Tongue (tissue), 1 donor: ENCODE measurements at regions not wholly inside any gene's neighbourhood (a gene's known extent, or its start where the extent isn't known, plus 50 kb on each side); places are given as distances from the start of the nearest gene placed in this dataset.

ENCODE experiments used
- DNase-seq: peaks from one replicate; pipeline ENCODE4 v3.0.0-alpha.2; 2015

- DNase-seq: peak; percentile 48
Observed at GRCh38 chr18:46324087-46324955, 220.1 kb downstream of the HAUS1 start.

- DNase-seq: no peak
Observed at GRCh38 chr18:46325895-46326294, 221.7 kb downstream of the HAUS1 start.

GRCh38 chr18:46329736-46330246 lies 225.6 kb downstream of the HAUS1 start:
- no peak for DNase-seq

- DNase-seq: no peak
Observed at GRCh38 chr18:46331316-46331715, 227.1 kb downstream of the HAUS1 start.

GRCh38 chr18:46332286-46332801 lies 228.2 kb downstream of the HAUS1 start:
- DNase-seq: no peak

GRCh38 chr18:46332921-46333341 lies 228.7 kb downstream of the HAUS1 start:
- DNase-seq: no peak

- DNase-seq: peak; percentile 86
Observed at GRCh38 chr18:46333431-46334135, 229.4 kb downstream of the HAUS1 start.

- peak; percentile 71 for DNase-seq
Observed at GRCh38 chr18:46334868-46335281, 230.7 kb downstream of the HAUS1 start.

- DNase-seq: peak; percentile 71
Observed at GRCh38 chr18:46335534-46336101, 231.4 kb downstream of the HAUS1 start.

- DNase-seq: peak; percentile 21
Observed at GRCh38 chr18:46336278-46337111, 232.3 kb downstream of the HAUS1 start.

GRCh38 chr18:46337271-46337670 lies 233.1 kb downstream of the HAUS1 start:
- peak; percentile 39 for DNase-seq

- peak; percentile 70 for DNase-seq
Observed at GRCh38 chr18:46338205-46338604, 234.0 kb downstream of the HAUS1 start.

GRCh38 chr18:46338766-46339165 lies 234.6 kb downstream of the HAUS1 start:
- peak; percentile 56 for DNase-seq

GRCh38 chr18:46340716-46341115 lies 236.5 kb downstream of the HAUS1 start:
- DNase-seq: no peak

- no peak for DNase-seq
Observed at GRCh38 chr18:46341986-46342525, 237.9 kb downstream of the HAUS1 start.

- DNase-seq: no peak
Observed at GRCh38 chr18:46343456-46343855, 239.3 kb downstream of the HAUS1 start.

- peak; percentile 65 for DNase-seq
Observed at GRCh38 chr18:46343931-46344372, 239.8 kb downstream of the HAUS1 start.

- no peak for DNase-seq
Observed at GRCh38 chr18:46344416-46345180, 240.4 kb downstream of the HAUS1 start.

GRCh38 chr18:46345181-46345465 lies 240.9 kb downstream of the HAUS1 start:
- DNase-seq: no peak

- DNase-seq: no peak
Observed at GRCh38 chr18:46346213-46346612, 242.0 kb downstream of the HAUS1 start.
